ENCODE measurements at regions not wholly inside any gene's neighbourhood (a gene's known extent, or its start where the extent isn't known, plus 50 kb on each side); places are given as distances from the start of the nearest gene placed in this dataset.

DNA sequence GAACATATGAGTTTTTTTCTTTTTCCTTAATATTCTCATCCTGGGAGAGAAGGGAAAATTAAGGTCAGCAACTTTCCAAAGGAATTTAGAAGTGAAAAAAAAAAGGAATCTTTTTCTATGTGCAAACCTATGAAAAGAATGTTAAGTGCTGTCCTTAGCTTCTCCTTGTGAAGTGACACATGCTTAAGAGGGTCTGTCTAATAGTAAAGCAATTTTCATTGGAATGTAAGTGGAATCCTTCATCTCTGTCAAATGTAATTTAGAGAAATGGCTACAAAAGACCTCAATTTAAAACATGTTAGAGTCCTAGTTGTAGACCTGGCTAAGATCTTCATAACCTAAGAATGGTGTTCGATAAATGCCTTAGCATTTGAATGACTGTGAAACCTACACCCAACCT, 117.4 kb upstream of the EPB41L3 start:
- Histone ChIP-seq H3K4me3 (ENCODE audit: insufficient read depth, low read depth, low read length, poor library complexity, severe bottlenecking) (no peak overlapping the region), H3K9me3 (ENCODE audit: control insufficient read depth, low read length) (no peaks in the 10 kb centered on the region), H3K36me3 (ENCODE audit: control insufficient read depth, insufficient read depth, low read length) (no peaks in the 10 kb centered on the region), H3K27me3 (replicated peaks; ENCODE audit: control insufficient read depth, insufficient read depth, low read length, poor library complexity, severe bottlenecking) (no peaks in the 10 kb centered on the region), H3K4me1 (ENCODE audit: control insufficient read depth, insufficient read depth, low read length, poor library complexity, severe bottlenecking) (no peaks in the 10 kb centered on the region), H3K27ac (ENCODE audit: insufficient read depth, low read length, poor library complexity, severe bottlenecking) (no peak overlapping the region)
- no peak for DNase-seq

GRCh38 chr18:5653802-5654201, 110.0 kb upstream of the EPB41L3 start:
- Histone ChIP-seq H3K9me3 (ENCODE audit: control insufficient read depth, low read length) (no peaks in the 10 kb centered on the region), H3K4me3 (ENCODE audit: insufficient read depth, low read depth, low read length, poor library complexity, severe bottlenecking) (no peak overlapping the region), H3K4me1 (ENCODE audit: control insufficient read depth, insufficient read depth, low read length, poor library complexity, severe bottlenecking) (no peaks in the 10 kb centered on the region), H3K36me3 (ENCODE audit: control insufficient read depth, insufficient read depth, low read length) (no peaks in the 10 kb centered on the region), H3K27me3 (replicated peaks; ENCODE audit: control insufficient read depth, insufficient read depth, low read length, poor library complexity, severe bottlenecking) (no peaks in the 10 kb centered on the region), H3K27ac (ENCODE audit: insufficient read depth, low read length, poor library complexity, severe bottlenecking) (no peak overlapping the region)
- DNase-seq: no peak

- Histone ChIP-seq H3K9me3 (ENCODE audit: control insufficient read depth, low read length) (no peaks in the 10 kb centered on the region), H3K4me1 (ENCODE audit: control insufficient read depth, insufficient read depth, low read length, poor library complexity, severe bottlenecking) (no peaks in the 10 kb centered on the region)
These were observed 107.9 kb upstream of the EPB41L3 start for GRCh38 chr18:5651736-5652135.

DNA sequence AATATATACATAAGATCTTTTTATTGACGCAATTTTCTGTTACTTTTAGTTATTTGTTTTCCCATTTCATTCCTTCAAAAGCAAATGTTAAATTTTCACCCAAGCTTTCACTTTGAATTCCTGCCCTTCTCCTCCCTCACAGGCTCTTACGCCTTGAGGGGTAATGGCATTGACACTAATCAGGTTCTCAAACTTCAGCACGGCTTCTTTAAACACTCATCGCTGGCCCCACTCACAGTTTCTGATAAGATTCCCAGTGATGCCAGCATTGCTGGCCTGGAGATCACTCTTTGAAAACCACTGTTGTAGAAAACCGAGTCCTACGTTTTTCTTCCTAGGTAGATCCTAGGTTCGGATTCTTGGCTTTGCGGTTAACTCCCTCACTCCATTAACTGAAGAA, 105.6 kb upstream of the EPB41L3 start:
- Histone ChIP-seq H3K4me1 (ENCODE audit: control insufficient read depth, insufficient read depth, low read length, poor library complexity, severe bottlenecking) (no peaks in the 10 kb centered on the region), H3K27me3 (replicated peaks; ENCODE audit: control insufficient read depth, insufficient read depth, low read length, poor library complexity, severe bottlenecking) (no peaks in the 10 kb centered on the region), H3K9me3 (ENCODE audit: control insufficient read depth, low read length) (no peaks in the 10 kb centered on the region), H3K4me3 (ENCODE audit: insufficient read depth, low read depth, low read length, poor library complexity, severe bottlenecking) (no peak overlapping the region), H3K27ac (ENCODE audit: insufficient read depth, low read length, poor library complexity, severe bottlenecking) (no peak overlapping the region), H3K36me3 (ENCODE audit: control insufficient read depth, insufficient read depth, low read length) (no peaks in the 10 kb centered on the region)
- no peak for DNase-seq

More at GRCh38 chr18:5651736-5652135, 107.9 kb upstream of the EPB41L3 start:
- DNase-seq: no peak
- Histone ChIP-seq H3K4me3 (ENCODE audit: insufficient read depth, low read depth, low read length, poor library complexity, severe bottlenecking) (no peak overlapping the region), H3K27me3 (replicated peaks; ENCODE audit: control insufficient read depth, insufficient read depth, low read length, poor library complexity, severe bottlenecking) (no peaks in the 10 kb centered on the region), H3K27ac (ENCODE audit: insufficient read depth, low read length, poor library complexity, severe bottlenecking) (no peak overlapping the region), H3K36me3 (ENCODE audit: control insufficient read depth, insufficient read depth, low read length) (no peaks in the 10 kb centered on the region)

- Histone ChIP-seq H3K36me3 (ENCODE audit: control insufficient read depth, insufficient read depth, low read length) (no peaks in the 10 kb centered on the region), H3K27ac (ENCODE audit: insufficient read depth, low read length, poor library complexity, severe bottlenecking) (no peak overlapping the region), H3K27me3 (replicated peaks; ENCODE audit: control insufficient read depth, insufficient read depth, low read length, poor library complexity, severe bottlenecking) (no peaks in the 10 kb centered on the region), H3K4me1 (ENCODE audit: control insufficient read depth, insufficient read depth, low read length, poor library complexity, severe bottlenecking) (no peaks in the 10 kb centered on the region), H3K9me3 (ENCODE audit: control insufficient read depth, low read length) (no peaks in the 10 kb centered on the region), H3K4me3 (ENCODE audit: insufficient read depth, low read depth, low read length, poor library complexity, severe bottlenecking) (no peak overlapping the region)
- no peak for DNase-seq
These were observed 102.9 kb upstream of the EPB41L3 start for GRCh38 chr18:5646739-5647138.

GRCh38 chr18:5643288-5643687, 99.5 kb upstream of the EPB41L3 start:
- DNase-seq: no peak
- no peak overlapping the region for H3K27ac ChIP-seq (ENCODE audit: insufficient read depth, low read length, poor library complexity, severe bottlenecking)
- no peak overlapping the region for H3K4me3 ChIP-seq (ENCODE audit: insufficient read depth, low read depth, low read length, poor library complexity, severe bottlenecking)
- H3K27me3 ChIP-seq (replicated peaks; ENCODE audit: control insufficient read depth, insufficient read depth, low read length, poor library complexity, severe bottlenecking): no peaks in the 10 kb centered on the region
- no peaks in the 10 kb centered on the region for H3K9me3 ChIP-seq (ENCODE audit: control insufficient read depth, low read length)
- H3K4me1 ChIP-seq (ENCODE audit: control insufficient read depth, insufficient read depth, low read length, poor library complexity, severe bottlenecking): no peaks in the 10 kb centered on the region
- no peaks in the 10 kb centered on the region for H3K36me3 ChIP-seq (ENCODE audit: control insufficient read depth, insufficient read depth, low read length)

DNA sequence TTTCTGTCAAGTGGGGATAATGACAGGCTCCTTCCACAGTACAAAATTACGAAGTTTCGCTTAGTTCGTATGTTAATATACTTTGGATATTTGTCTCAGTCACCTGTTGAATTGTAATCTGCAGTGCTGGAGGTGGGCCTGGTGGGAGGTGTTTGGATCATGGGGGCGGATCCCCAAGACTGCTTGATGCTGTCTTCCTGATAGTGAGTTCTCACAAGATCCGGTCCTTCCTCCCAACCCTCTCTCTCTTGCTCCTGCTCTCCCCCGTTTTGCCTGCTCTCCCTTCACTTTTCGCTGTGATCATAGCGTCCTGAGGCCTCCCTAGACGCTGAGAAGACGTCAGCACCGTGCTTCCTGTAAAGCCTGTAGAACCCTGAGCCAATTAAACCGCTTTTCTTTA, 97.1 kb upstream of the EPB41L3 start:
- H3K27ac ChIP-seq (ENCODE audit: insufficient read depth, low read length, poor library complexity, severe bottlenecking): no peak overlapping the region
- H3K4me3 ChIP-seq (ENCODE audit: insufficient read depth, low read depth, low read length, poor library complexity, severe bottlenecking): no peak overlapping the region
- no peaks in the 10 kb centered on the region for H3K36me3 ChIP-seq (ENCODE audit: control insufficient read depth, insufficient read depth, low read length)
- no peak for DNase-seq
- no peaks in the 10 kb centered on the region for H3K4me1 ChIP-seq (ENCODE audit: control insufficient read depth, insufficient read depth, low read length, poor library complexity, severe bottlenecking)
- no peaks in the 10 kb centered on the region for H3K9me3 ChIP-seq (ENCODE audit: control insufficient read depth, low read length)
- H3K27me3 ChIP-seq (replicated peaks; ENCODE audit: control insufficient read depth, insufficient read depth, low read length, poor library complexity, severe bottlenecking): no peaks in the 10 kb centered on the region

DNA sequence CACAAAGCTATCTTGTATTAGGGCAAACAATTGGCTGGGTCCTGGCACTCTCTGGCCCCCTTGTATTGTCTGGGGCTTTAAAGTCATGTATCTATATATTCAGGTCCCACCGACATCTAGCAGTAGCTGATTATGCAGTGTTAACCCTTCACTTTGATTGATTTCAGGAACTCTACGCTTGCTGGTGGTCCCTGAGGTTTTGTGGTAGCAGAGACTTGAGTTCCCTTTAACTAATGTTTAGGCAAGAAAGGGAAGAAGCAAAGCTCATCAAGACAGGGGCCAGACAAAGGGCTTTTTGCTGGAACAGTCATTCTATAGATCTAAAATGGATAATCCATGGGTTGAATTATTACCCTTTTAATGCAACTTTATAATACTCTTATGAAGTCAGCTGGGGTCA, 95.3 kb upstream of the EPB41L3 start:
- no peak for DNase-seq
- H3K36me3 ChIP-seq (ENCODE audit: control insufficient read depth, insufficient read depth, low read length): no peaks in the 10 kb centered on the region

DNA sequence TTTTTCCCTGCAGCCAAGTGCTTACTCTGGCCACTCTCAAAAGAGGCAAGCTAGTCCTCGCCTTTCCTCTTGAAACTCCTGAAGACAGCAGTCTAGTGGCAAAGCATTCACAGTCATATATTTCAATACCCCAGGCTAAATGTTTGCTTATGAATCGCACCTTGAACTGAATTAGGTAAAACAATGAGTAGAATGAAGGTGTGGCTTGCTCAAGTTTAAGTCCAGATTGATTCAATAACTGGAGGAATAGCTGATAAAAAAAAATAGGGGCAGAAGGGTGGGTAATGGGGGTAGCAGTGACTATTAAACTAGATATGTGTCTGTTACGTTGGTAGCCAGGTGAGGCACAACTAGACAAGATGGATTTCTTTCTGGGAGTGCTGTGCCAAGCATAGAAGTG, 88.2 kb upstream of the EPB41L3 start:
- H3K27ac ChIP-seq (ENCODE audit: insufficient read depth, low read length, poor library complexity, severe bottlenecking): no peak overlapping the region
- DNase-seq: no peak
- H3K36me3 ChIP-seq (ENCODE audit: control insufficient read depth, insufficient read depth, low read length): no peaks in the 10 kb centered on the region
- no peaks in the 10 kb centered on the region for H3K9me3 ChIP-seq (ENCODE audit: control insufficient read depth, low read length)
- peaks cover 4% of the 10 kb centered on the region for H3K4me1 ChIP-seq (ENCODE audit: control insufficient read depth, insufficient read depth, low read length, poor library complexity, severe bottlenecking)
- no peak overlapping the region for H3K4me3 ChIP-seq (ENCODE audit: insufficient read depth, low read depth, low read length, poor library complexity, severe bottlenecking)
- H3K27me3 ChIP-seq (replicated peaks; ENCODE audit: control insufficient read depth, insufficient read depth, low read length, poor library complexity, severe bottlenecking): peaks cover 12% of the 10 kb centered on the region

More for the DNA sequence above, 95.3 kb upstream of the EPB41L3 start:
- Histone ChIP-seq H3K27me3 (replicated peaks; ENCODE audit: control insufficient read depth, insufficient read depth, low read length, poor library complexity, severe bottlenecking) (no peaks in the 10 kb centered on the region), H3K27ac (ENCODE audit: insufficient read depth, low read length, poor library complexity, severe bottlenecking) (no peak overlapping the region), H3K9me3 (ENCODE audit: control insufficient read depth, low read length) (no peaks in the 10 kb centered on the region), H3K4me1 (ENCODE audit: control insufficient read depth, insufficient read depth, low read length, poor library complexity, severe bottlenecking) (no peaks in the 10 kb centered on the region), H3K4me3 (ENCODE audit: insufficient read depth, low read depth, low read length, poor library complexity, severe bottlenecking) (no peak overlapping the region)

DNA sequence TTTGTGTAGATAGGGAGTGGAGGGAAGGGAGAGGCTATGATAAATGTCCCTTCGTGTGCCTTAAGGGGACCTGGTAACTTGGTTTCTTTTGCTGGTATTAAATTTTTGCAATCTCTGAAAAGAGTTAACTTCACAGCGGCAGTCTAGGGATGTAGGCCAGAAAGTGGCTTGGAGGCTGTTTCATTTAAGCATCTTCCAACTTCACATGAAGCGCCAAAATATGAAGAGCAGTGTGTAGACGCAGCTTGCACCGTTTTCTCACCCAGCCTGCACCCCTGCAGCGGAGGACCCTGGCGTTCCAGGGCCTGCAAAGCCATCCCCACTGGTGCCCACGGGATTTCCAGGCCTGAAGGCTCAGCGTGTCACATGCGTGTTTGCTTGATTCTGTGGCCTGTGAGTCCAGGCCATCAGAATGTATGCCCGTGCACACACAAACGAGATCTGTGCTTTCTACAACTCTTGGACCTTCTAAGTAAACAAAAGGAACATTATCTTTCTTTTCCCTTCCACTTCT, 87.2 kb upstream of the EPB41L3 start:
- DNase-seq: no peak
- Histone ChIP-seq H3K4me1 (ENCODE audit: control insufficient read depth, insufficient read depth, low read length, poor library complexity, severe bottlenecking) (peaks cover 4% of the 10 kb centered on the region), H3K4me3 (ENCODE audit: insufficient read depth, low read depth, low read length, poor library complexity, severe bottlenecking) (no peak overlapping the region), H3K27ac (ENCODE audit: insufficient read depth, low read length, poor library complexity, severe bottlenecking) (no peak overlapping the region), H3K9me3 (ENCODE audit: control insufficient read depth, low read length) (no peaks in the 10 kb centered on the region), H3K27me3 (replicated peaks; ENCODE audit: control insufficient read depth, insufficient read depth, low read length, poor library complexity, severe bottlenecking) (peaks cover 12% of the 10 kb centered on the region), H3K36me3 (ENCODE audit: control insufficient read depth, insufficient read depth, low read length) (no peaks in the 10 kb centered on the region)

Data from effector memory CD4-positive, alpha-beta T cell (primary cell).